NCI-H345 treated with DMSO at 0.1 percent for 48 hours (cell line): ENCODE measurements at regions not wholly inside any gene's neighbourhood (a gene's known extent, or its start where the extent isn't known, plus 50 kb on each side); places are given as distances from the start of the nearest gene placed in this dataset.

Experiments used
- DNase-seq: peaks from one replicate; lab custom pipeline; 2025; ENCODE audit not compliant: unreplicated experiment; lab: John Stamatoyannopoulos, UW

GRCh38 chr20:60266177-60266823 lies 308.1 kb downstream of the CDH26 start:
- no peak for DNase-seq

DNA sequence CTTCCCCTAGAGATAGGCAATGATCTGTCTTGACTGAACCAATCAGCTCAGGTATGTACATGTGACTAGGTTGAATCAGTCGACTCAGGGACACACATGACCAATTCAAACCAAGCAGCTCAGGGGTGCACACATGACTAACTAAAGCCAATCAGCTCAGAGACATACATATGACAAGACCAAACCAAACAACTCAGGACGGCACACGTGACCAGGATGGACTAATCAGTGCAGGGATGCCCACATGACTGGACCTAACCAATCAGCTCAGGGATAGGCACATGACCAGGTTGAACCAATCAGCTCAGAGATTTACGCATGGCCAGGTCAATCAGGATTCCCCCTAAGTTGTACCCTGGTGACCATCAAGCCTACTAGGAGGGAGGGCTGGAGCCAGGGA lies 310.3 kb downstream of the CDH26 start:
- DNase-seq, result no peak

DNA sequence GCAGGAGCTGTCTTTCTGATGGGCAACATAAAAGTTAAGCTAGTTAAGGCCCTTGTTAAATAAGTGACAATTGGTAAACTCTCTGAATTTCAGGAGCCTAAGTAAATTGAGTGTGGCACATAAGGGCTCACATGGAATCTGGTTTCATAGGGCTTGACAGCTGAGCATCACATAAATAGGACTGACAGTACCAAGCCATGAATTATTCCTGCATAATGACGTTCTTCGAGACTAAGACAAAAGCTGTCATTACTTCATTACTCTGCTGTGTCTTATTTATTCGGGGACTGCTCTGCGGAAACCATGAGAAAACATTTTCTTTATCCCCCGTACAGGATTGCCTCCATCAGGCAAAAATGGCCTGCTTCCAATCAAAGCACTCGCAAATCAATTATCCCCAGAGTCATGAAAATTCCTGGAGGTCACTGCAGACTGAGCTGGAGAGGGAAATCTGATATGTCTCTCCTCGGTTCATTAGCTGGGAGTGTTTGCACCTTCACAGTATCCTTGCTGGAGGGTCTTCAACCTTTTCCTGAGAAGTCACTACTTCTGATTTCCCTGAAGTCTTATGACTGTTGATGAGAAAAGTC lies 311.4 kb downstream of the CDH26 start:
- no peak for DNase-seq

- DNase-seq, result no peak
Measured at GRCh38 chr20:60270341-60270740, 312.1 kb downstream of the CDH26 start.

- DNase-seq, result no peak
Measured at GRCh38 chr20:60271597-60271996, 313.4 kb downstream of the CDH26 start.

DNA sequence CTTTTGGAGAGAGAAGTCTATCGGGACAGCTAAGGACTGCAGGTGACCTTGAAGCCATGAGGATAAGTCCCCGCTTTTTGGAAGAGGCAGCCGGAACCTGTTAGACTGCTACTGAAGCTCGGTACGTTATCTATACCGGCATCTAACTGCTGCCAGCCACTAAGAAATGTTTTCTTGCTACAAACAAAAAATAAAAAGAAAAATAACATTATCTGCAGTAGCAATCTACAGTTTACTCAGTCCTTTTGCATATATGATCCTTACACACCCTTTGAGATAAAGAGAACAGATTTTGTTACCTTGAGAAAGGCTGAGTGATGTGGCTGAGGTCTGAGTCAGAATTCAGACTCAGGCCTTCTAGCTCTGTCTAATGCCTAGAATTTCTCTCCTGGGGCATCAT lies 314.6 kb downstream of the CDH26 start:
- no peak for DNase-seq

- DNase-seq, result no peak
Measured at GRCh38 chr20:60274717-60275116, 316.5 kb downstream of the CDH26 start.

DNA sequence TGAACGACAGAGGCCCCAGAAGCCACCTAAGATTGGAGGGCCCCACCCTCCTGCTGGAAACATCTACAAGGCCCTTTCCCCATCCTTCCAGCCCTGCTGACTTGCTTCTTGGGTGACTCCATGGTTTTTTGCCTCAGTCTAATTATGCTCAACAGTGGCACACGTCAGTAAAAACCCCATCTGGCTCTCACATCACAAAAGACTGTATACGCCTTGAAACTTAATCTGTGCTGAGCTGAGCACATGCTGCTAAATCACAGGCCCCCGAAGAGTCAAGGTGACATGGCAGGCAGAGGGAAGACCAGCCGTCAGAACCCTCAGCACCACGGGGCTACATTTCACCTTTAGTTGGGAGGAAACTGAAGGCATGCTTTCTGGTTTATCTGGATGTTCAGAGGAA lies 323.1 kb downstream of the CDH26 start:
- DNase-seq, result no peak

DNA sequence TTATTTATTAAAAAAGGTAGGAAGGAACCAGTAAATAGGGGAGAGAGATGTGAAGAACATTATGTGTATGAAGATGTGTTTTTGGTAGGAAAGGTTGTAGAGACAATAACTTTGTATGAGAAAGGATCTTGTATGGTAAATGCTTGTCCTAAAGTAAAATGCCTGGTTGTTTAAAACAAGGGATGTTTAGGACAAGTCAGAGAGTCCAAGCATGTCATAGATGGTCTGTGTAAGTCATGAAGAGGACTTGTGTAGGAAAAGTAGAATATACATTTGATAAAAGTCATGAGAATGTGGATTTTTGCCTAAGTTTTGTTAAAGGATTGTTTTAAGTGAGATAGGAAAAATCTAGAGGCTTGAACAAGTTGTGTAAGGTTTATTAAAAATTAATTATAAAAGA lies 325.1 kb downstream of the CDH26 start:
- no peak for DNase-seq

GRCh38 chr20:60286764-60287163 lies 328.5 kb downstream of the CDH26 start:
- no peak for DNase-seq

DNA sequence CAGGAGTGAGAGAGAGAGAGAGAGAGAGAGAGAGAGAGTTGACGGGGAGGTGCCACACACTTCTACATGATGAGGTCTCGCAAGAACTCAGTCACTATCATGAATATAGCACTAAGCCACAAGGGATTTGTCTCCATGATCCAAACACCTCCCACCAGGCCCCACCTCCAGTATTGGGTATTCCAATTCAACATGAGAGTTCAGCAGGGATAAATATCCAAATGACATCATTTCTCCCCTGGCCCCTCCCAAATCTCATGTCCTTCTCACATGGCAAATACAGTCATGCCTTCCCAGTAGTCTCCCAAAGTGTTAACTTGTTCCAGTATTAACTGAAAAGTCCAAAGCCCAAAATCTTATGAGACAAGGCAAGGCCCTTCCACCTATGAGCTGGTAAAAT lies 330.7 kb downstream of the CDH26 start:
- no peak for DNase-seq

DNA sequence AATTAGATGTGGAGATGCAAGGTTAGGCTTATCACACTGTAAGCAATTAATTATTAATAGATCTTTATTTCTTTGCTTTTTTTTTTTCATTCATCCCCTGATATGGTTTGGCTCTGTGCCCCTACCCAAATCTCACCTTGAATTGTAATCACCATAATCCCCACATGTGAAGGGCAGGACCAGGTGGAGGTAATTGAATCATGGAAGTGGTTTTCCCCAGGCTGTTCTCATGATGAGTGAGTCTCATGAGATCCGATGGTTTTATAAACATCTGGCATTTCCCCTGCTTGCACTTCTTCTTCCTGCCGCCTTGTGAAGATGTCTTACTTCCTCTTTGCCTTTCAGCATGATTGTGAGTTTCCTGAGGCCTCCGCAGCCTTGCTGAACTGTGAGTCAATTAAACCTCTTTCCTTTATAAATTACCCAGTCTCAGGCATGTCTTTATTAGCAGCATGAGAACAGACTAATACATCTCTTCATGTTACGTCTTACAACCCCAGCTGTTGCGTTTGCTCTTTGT lies 333.8 kb downstream of the CDH26 start:
- DNase-seq, result no peak

DNA sequence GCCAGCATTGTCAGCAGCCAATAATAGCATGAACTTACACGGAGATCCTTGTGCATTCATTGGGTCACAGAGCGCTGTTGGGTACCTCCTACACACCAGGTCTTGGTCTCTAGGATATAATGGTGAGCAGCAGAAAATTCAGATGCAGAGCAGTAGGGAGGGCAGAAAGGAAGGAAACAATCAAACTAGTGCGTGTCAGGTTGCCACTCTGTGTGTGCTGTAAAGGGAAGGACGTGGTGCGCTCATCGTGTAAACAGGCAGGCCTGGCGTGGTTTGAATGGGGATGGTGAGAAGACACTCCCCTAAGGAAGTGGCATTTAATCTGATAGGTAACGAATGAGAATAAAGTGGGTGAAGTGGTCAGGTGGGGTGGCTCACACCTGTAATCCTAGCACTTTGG lies 336.4 kb downstream of the CDH26 start:
- DNase-seq, result no peak

GRCh38 chr20:60295214-60295613 lies 337.0 kb downstream of the CDH26 start:
- DNase-seq, result no peak

DNA sequence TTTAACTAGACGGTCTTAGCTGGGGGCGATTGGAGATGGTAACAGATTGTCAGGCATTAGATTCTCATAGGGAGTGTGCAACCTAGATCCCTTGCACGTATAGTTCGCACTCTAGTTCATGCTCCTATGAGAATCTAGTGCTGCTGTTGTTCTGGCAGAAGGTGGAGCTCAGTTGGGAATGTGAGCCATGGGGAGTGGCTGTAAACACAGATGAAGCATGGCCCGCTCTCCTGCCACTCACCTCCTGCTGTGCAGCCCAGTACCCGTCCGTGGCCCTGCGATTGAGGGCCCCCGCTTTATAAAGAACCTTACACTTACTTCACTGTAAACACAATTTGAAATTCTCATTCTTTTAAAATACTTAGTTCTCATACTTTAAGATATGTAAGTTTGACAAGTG lies 339.4 kb downstream of the CDH26 start:
- no peak for DNase-seq

GRCh38 chr20:60298647-60299046 lies 340.4 kb downstream of the CDH26 start:
- DNase-seq, result no peak

DNA sequence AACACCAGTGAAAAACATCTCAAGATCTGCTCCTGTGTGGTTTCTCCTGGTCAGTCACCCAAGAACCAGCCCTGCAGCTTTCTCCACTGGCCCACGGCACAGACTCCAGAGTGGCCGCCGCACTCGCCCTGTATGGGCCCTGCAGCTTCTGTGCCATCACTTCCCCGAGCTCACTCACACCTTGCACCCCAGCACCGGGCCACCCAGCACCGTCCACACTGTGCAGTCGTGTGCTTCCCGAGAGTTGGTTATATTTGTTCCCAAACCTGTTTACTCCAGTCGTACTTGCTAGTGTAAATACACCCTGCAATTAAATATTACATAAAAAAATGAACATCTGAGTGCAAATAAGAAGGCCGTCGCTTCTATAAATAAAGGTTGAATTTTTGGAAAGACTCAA lies 341.7 kb downstream of the CDH26 start:
- DNase-seq, result no peak

DNA sequence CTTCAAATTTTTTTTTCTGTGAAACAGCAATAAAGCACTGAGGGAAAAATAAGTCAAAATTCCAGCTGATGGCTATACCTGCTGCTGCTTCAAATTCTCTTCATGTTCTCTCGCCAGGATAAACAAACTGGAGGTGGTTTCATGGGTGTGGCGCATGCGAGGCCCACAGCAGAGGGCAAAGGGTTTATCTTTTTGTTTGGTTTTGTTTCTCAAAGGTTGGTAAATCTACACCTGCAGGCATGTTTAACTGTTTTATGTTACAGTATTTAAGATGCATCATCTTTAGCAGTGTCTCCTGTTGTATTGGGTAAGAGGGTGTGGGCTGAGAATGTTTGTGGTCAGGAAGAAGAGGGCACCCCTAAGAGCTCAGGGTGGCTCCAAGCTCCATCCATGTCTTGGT lies 342.2 kb downstream of the CDH26 start:
- DNase-seq, result no peak

DNA sequence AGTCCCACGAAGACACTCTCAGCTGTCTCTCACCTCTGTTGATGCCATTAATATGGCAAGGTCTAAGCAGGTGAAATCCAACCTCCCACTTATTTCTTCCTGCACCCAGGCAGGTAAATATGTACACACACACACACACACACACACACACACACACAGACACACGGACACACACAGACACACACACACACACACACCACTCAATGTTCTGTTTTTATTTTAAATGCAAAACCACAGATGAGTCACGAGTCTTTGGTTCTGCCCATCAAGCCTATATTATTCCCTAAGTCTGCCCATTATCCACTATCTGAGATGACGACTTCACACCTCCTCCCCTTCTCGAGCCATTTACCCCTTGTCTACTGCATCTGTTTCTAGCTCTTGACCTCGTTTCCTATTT lies 344.7 kb downstream of the CDH26 start:
- no peak for DNase-seq

GRCh38 chr20:60304026-60304590 lies 345.9 kb downstream of the CDH26 start:
- DNase-seq, result no peak

GRCh38 chr20:60304931-60305330 lies 346.7 kb downstream of the CDH26 start:
- DNase-seq, result no peak

- no peak for DNase-seq
Measured at GRCh38 chr20:60306105-60306504, 347.9 kb downstream of the CDH26 start.

- DNase-seq, result no peak
Measured at GRCh38 chr20:60306551-60306950, 348.3 kb downstream of the CDH26 start.
